ENCODE measurements at regions not wholly inside any gene's neighbourhood (a gene's known extent, or its start where the extent isn't known, plus 50 kb on each side); places are given as distances from the start of the nearest gene placed in this dataset.

DNA sequence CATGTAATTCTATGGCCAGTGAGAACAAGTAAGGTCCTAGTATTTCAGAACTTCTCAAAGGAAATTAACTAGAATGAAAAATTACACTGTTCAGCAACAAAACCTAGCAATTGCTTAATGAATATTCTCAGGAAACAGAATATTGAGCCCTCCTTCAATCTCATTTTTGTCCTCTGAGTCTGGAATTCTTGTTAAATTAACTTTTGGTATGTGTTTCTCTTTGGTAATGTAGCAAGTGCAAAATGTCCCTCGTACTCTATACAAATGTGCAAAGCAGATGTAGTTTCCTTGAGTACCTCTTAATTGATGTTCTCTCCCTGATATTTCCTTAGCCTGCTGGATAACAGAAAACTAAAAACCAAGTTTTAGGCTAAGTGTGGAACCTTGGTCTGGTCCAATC lies 190.8 kb upstream of the CNOT2 start:
- no peaks in the 10 kb centered on the region for H3K4me1 ChIP-seq
- no peak for ATAC-seq
- H3K27ac ChIP-seq, result no peak overlapping the region
- no peaks in the 10 kb centered on the region for H3K27me3 ChIP-seq
- H3K9me3 ChIP-seq, result no peaks in the 10 kb centered on the region
- H3K4me3 ChIP-seq, result no peak overlapping the region
- H3K36me3 ChIP-seq, result no peaks in the 10 kb centered on the region
- TF ChIP-seq, protein P1, sequence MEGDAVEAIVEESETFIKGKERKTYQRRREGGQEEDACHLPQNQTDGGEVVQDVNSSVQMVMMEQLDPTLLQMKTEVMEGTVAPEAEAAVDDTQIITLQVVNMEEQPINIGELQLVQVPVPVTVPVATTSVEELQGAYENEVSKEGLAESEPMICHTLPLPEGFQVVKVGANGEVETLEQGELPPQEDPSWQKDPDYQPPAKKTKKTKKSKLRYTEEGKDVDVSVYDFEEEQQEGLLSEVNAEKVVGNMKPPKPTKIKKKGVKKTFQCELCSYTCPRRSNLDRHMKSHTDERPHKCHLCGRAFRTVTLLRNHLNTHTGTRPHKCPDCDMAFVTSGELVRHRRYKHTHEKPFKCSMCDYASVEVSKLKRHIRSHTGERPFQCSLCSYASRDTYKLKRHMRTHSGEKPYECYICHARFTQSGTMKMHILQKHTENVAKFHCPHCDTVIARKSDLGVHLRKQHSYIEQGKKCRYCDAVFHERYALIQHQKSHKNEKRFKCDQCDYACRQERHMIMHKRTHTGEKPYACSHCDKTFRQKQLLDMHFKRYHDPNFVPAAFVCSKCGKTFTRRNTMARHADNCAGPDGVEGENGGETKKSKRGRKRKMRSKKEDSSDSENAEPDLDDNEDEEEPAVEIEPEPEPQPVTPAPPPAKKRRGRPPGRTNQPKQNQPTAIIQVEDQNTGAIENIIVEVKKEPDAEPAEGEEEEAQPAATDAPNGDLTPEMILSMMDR (IDR thresholded peaks at IDR 0.05), result no peak
- DNase-seq, result no peak
- intact Hi-C loops (cut with DNase I), result no loop called here

DNA sequence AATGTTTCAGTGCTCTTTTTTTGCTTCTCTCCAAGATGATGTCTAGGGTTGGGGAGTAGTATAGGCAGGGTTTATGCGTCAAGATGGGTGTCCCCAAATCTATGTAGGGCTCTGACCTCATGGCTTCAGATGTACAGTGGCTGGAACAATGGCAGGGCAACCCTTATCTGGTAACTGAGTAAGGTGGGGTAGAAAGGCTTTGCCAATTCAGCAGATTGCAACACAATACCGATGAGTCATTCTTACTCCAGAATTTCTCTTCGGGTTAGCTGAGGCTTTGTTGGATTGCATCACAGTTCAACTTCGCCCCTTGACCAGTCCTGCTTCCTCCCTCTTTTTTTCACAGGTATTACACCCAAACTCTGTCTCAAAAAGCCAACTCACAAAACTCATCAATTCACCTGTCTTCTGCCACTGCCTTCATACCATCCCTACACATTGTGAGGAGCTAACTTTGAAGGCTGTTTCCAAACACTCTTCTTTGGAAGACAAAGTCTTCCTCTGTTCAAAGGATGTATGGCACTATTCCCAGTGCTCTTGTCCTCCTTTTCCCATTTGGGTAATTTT lies 190.2 kb upstream of the CNOT2 start:
- Histone ChIP-seq H3K27me3 (no peaks in the 10 kb centered on the region), H3K27ac (no peak overlapping the region), H3K9me3 (no peaks in the 10 kb centered on the region), H3K36me3 (no peaks in the 10 kb centered on the region), H3K4me1 (no peaks in the 10 kb centered on the region), H3K4me3 (no peak overlapping the region)
- intact Hi-C loops (cut with DNase I), result no loop called here
- no peak for DNase-seq
- TF ChIP-seq, protein P1 (IDR thresholded peaks at IDR 0.05), result no peak
- ATAC-seq, result peak; percentile 88

DNA sequence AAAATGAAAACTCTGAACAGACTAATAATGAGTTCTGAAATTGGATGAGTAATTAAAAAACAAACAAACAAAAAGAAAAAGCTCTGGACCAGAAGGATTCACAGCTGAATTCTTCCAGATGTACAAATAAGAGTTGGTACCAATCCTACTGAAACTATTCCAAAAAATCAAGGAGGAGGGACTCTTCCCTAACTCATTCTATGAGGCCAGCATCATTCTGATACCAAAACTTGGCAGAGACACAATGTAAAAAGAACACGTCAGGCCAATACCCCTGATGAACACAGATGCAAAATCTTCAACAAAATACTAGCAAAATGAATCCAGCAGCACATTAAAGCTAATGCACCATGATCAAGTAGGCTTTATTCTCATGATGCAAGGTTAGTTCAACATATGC lies 183.9 kb upstream of the CNOT2 start:
- no peaks in the 10 kb centered on the region for H3K27me3 ChIP-seq
- intact Hi-C loops (cut with DNase I), result no loop called here
- no peak overlapping the region for H3K27ac ChIP-seq
- H3K4me3 ChIP-seq, result no peak overlapping the region
- TF ChIP-seq, protein P1 (IDR thresholded peaks at IDR 0.05), result no peak
- ATAC-seq, result no peak
- no peaks in the 10 kb centered on the region for H3K4me1 ChIP-seq
- no peak for DNase-seq
- H3K36me3 ChIP-seq, result no peaks in the 10 kb centered on the region
- peaks cover 5% of the 10 kb centered on the region for H3K9me3 ChIP-seq

DNA sequence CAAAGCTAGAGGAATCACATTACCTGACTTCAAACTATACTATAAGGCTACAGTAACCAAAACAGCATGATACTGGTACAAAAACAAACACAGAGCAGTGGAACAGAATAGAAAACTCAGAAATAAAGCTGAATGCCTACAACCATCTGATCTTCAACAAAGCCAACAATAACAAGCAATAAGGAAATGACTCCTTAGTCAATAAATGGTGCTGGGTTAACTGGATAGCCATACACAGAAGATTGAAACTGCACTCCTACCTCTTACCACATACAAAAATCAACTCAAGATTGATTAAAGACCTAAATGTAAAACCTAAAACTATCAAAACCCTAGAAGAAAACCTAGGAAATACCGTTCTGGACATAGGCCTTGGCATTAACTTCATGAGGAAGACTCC lies 182.6 kb upstream of the CNOT2 start:
- no peak for ATAC-seq
- peaks cover 5% of the 10 kb centered on the region for H3K9me3 ChIP-seq
- no peak for DNase-seq
- H3K4me3 ChIP-seq, result no peak overlapping the region
- intact Hi-C loops (cut with DNase I), result no loop called here
- no peak overlapping the region for H3K27ac ChIP-seq
- no peaks in the 10 kb centered on the region for H3K4me1 ChIP-seq
- TF ChIP-seq, protein P1 (IDR thresholded peaks at IDR 0.05), result no peak
- no peaks in the 10 kb centered on the region for H3K36me3 ChIP-seq
- H3K27me3 ChIP-seq, result no peaks in the 10 kb centered on the region

DNA sequence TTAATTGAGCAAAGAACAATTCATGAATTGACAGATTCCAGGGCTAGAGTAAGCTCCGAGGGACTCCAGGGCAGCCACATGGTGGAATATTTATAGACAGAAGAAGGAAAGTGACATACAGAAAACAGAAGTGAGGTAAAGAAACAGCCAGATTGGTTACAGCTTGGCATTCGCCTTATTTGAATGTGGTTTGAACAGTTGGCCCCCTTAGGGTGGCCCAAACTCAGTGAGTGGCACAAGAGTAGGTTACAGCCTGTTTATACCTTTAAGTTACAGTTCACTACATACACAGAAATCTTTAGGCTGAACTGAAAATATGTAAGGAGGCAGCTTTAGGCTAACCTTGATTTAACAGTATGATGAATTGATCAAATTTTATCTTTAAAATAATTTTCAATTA lies 174.5 kb upstream of the CNOT2 start:
- intact Hi-C loops (cut with DNase I), result no loop called here
- TF ChIP-seq, protein P1 (IDR thresholded peaks at IDR 0.05), result no peak
- Histone ChIP-seq H3K4me3 (no peak overlapping the region), H3K27ac (no peak overlapping the region), H3K36me3 (no peaks in the 10 kb centered on the region), H3K4me1 (no peaks in the 10 kb centered on the region), H3K9me3 (no peaks in the 10 kb centered on the region), H3K27me3 (no peaks in the 10 kb centered on the region)
- DNase-seq (no peak), ATAC-seq (no peak)

Data from upper lobe of right lung (tissue), 1 donor.